H1 (cell line): ENCODE measurements at regions not wholly inside any gene's neighbourhood (a gene's known extent, or its start where the extent isn't known, plus 50 kb on each side); places are given as distances from the start of the nearest gene placed in this dataset.

Source experiments
- BCL11A ChIP-seq, 2 experiments: IDR thresholded peaks; one replicate each; pipeline ENCODE4 v1.6.1; 2011; ENCODE audit warnings: low read depth in 2 of 2, low read length in 2 of 2, mild to moderate bottlenecking in 2 of 2
- GABPA ChIP-seq: IDR thresholded peaks from 2 replicates; pipeline ENCODE4 v1.6.1; 2011; ENCODE audit warnings: mild to moderate bottlenecking, low read length, moderate library complexity, borderline replicate concordance; ENCODE audit not compliant: insufficient read depth
- POLR2A ChIP-seq, 2 experiments: IDR thresholded peaks; 1 replicate in 1 of 2; 2 replicates in 1 of 2; pipeline ENCODE4 v1.6.1; 2011; ENCODE audit warnings: low read depth in 2 of 2, low read length in 2 of 2, mild to moderate bottlenecking in 2 of 2; ENCODE audit errors: control extremely low read depth in 1 of 2
- RFX5 ChIP-seq: IDR thresholded peaks from 2 replicates; pipeline ENCODE4 v1.6.1; 2011; ENCODE audit warnings: low read depth, low read length, improper control_type of control experiment, borderline replicate concordance
- TAF1 ChIP-seq: IDR thresholded peaks from 2 replicates; pipeline ENCODE4 v1.6.1; 2011; ENCODE audit warnings: mild to moderate bottlenecking, low read depth, low read length
- ZNF274 ChIP-seq: IDR thresholded peaks from 2 replicates; pipeline ENCODE4 v1.7.0; 2012; ENCODE audit warnings: low read length, borderline replicate concordance; ENCODE audit errors: extremely low read depth
- TF ChIP-seq, protein P1 (sequence below): IDR thresholded peaks from 2 replicates; pipeline ENCODE4 v1.6.1; 2011; ENCODE audit warnings: low read depth, mild to moderate bottlenecking, low read length; ENCODE audit not compliant: insufficient read depth

DNA sequence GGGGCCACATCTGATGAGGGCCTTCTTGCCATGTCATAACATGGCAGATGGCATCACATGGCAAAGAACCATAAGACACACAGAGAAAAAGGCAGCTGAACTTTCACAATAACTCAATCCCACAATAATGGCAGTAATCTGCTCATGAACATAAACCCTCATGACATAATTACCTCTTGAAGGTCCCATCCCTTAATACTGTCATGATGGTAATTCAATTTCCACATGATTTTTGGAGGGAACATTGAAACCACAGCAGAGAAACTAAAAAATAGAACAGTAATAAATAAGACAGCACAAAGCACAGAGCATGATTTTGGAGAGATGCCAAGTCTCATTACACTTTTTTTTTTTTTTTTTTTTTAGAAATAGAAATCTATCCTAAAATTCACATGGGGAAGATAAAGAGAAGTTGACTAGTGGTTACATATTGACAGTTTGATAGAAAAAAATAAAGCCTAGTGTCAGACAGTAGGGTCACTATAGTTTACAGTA is 61.8 kb upstream of the ATF7IP start:
- TF ChIP-seq GABPA, result no peak
- no peak for TF ChIP-seq ZNF274
- TF ChIP-seq TAF1, result no peak
- TF ChIP-seq RFX5, result no peak
- no peak for TF ChIP-seq BCL11A (IDR thresholded peaks at IDR 0.05; ENCODE audit: low read depth in 2 of 2, low read length in 2 of 2)
- TF ChIP-seq, protein P1, sequence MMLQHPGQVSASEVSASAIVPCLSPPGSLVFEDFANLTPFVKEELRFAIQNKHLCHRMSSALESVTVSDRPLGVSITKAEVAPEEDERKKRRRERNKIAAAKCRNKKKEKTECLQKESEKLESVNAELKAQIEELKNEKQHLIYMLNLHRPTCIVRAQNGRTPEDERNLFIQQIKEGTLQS, result no peak
- TF ChIP-seq POLR2A (IDR thresholded peaks at IDR 0.05; ENCODE audit: control extremely low read depth in 1 of 2, low read depth in 2 of 2, low read length in 2 of 2), result no peak
